ENCODE measurements at regions not wholly inside any gene's neighbourhood (a gene's known extent, or its start where the extent isn't known, plus 50 kb on each side); places are given as distances from the start of the nearest gene placed in this dataset.

- POLR2A ChIA-PET: no interaction called here
- no peak overlapping the region for H3K27ac ChIP-seq (ENCODE audit: low read length)
- DNase-seq (ENCODE audit: low read depth, low spot score) (no peak), ATAC-seq (no peak)
- no peaks in the 10 kb centered on the region for H3K9me3 ChIP-seq (ENCODE audit: control insufficient read depth, insufficient read depth, low read depth, low read length)
- H3K36me3 ChIP-seq (ENCODE audit: control insufficient read depth, insufficient read depth, low read length): no peaks in the 10 kb centered on the region
- no peaks in the 10 kb centered on the region for H3K27me3 ChIP-seq (ENCODE audit: control insufficient read depth, insufficient read depth, low read length)
- no peak for TF ChIP-seq TCF7L2 (IDR thresholded peaks at IDR 0.05; ENCODE audit: low read depth, low read length)
- no peak for TF ChIP-seq CTCF (IDR thresholded peaks at IDR 0.05)
- TF ChIP-seq POLR2AphosphoS5 (IDR thresholded peaks at IDR 0.05; ENCODE audit: low read depth, low read length): no peak
- TF ChIP-seq SIN3A (IDR thresholded peaks at IDR 0.05; ENCODE audit: borderline replicate concordance, insufficient read depth, low read depth, low read length): no peak
- no peak for TF ChIP-seq REST (IDR thresholded peaks at IDR 0.05; ENCODE audit: insufficient read depth in 1 of 2, low read depth in 2 of 2, low read length in 1 of 2)
- in situ Hi-C loops (cut with HindIII; ENCODE audit: low pct_unique_long_range_greater_than_20kb, low sequenced_read_pairs): no loop called here
- H3K4me1 ChIP-seq (ENCODE audit: control insufficient read depth, insufficient read depth, low read length): no peaks in the 10 kb centered on the region
- no TSS peak for BruUV-seq (replicated peaks)
- CTCF ChIA-PET: no interaction called here
- no peak overlapping the region for H3K4me3 ChIP-seq (ENCODE audit: low read depth in 2 of 2, low read length in 2 of 2)
- intact Hi-C loops (cut with micrococcal nuclease; ENCODE audit: unreplicated experiment): no loop called here
Observed at GRCh38 chr5:3140117-3140516, 388.6 kb upstream of the IRX2 start.

GRCh38 chr5:3139499-3139931 lies 388.0 kb upstream of the IRX2 start:
- no peak for TF ChIP-seq TCF7L2 (IDR thresholded peaks at IDR 0.05; ENCODE audit: low read depth, low read length)
- TF ChIP-seq POLR2AphosphoS5 (IDR thresholded peaks at IDR 0.05; ENCODE audit: low read depth, low read length): no peak
- no peak for TF ChIP-seq SIN3A (IDR thresholded peaks at IDR 0.05; ENCODE audit: borderline replicate concordance, insufficient read depth, low read depth, low read length)
- no peak for TF ChIP-seq REST (IDR thresholded peaks at IDR 0.05; ENCODE audit: insufficient read depth in 1 of 2, low read depth in 2 of 2, low read length in 1 of 2)
- no peak for TF ChIP-seq CTCF (IDR thresholded peaks at IDR 0.05)
- no TSS peak for BruUV-seq (replicated peaks)
- Histone ChIP-seq H3K27ac (ENCODE audit: low read length) (no peak overlapping the region), H3K27me3 (ENCODE audit: control insufficient read depth, insufficient read depth, low read length) (no peaks in the 10 kb centered on the region), H3K36me3 (ENCODE audit: control insufficient read depth, insufficient read depth, low read length) (no peaks in the 10 kb centered on the region), H3K4me3 (ENCODE audit: low read depth in 2 of 2, low read length in 2 of 2) (no peak overlapping the region), H3K4me1 (ENCODE audit: control insufficient read depth, insufficient read depth, low read length) (no peaks in the 10 kb centered on the region), H3K9me3 (ENCODE audit: control insufficient read depth, insufficient read depth, low read depth, low read length) (no peaks in the 10 kb centered on the region)
- intact Hi-C loops (cut with micrococcal nuclease; ENCODE audit: unreplicated experiment) (no loop called here), in situ Hi-C loops (cut with HindIII; ENCODE audit: low pct_unique_long_range_greater_than_20kb, low sequenced_read_pairs) (no loop called here)
- DNase-seq (ENCODE audit: low read depth, low spot score): no peak
- no peak for ATAC-seq
- POLR2A ChIA-PET: no interaction called here
- CTCF ChIA-PET: no interaction called here

All from Panc1 (cell line).